SK-N-MC (cell line): ENCODE measurements at regions not wholly inside any gene's neighbourhood (a gene's known extent, or its start where the extent isn't known, plus 50 kb on each side); places are given as distances from the start of the nearest gene placed in this dataset.

Experiments used
- DNase-seq: peaks from one replicate; pipeline ENCODE4 v3.0.0-alpha.2; 2011; ENCODE audit warnings: low read depth, low spot score
- H3K27ac ChIP-seq: fragments of 200-600 bp; sonication (generic); 2 replicates; pipeline ENCODE4 v1.5.1; 2016; ENCODE audit warnings: mixed run types
- H3K36me3 ChIP-seq: fragments of 200-600 bp; sonication (generic); 2 replicates; pipeline ENCODE4 v1.6.1; 2017; ENCODE audit warnings: antibody characterized with exemption, low read length, mixed read lengths; ENCODE audit not compliant: insufficient read depth
- H3K4me3 ChIP-seq: fragments of 200-600 bp; sonication (generic); 2 replicates; pipeline ENCODE4 v1.5.1; 2016
- H3K9ac ChIP-seq: fragments of 200-600 bp; sonication (generic); 2 replicates; pipeline ENCODE4 v1.8.0; 2017; ENCODE audit warnings: mixed run types, mixed read lengths; ENCODE audit not compliant: insufficient read length
- H3K9me3 ChIP-seq: fragments of 200-600 bp; sonication (generic); 2 replicates; pipeline ENCODE4 v1.6.1; 2017; ENCODE audit warnings: low read depth, mild to moderate bottlenecking, antibody characterized with exemption, low read length, moderate library complexity, mixed read lengths
- EZH2 ChIP-seq: fragments of 200-600 bp; sonication (generic); IDR thresholded peaks from one replicate; pipeline ENCODE4 v1.6.1; 2017; ENCODE audit warnings: antibody characterized with exemption
- FOXP2 ChIP-seq: optimal IDR thresholded peaks from 2 replicates; pipeline ENCODE3; 2011; ENCODE audit warnings: mild to moderate bottlenecking, moderate library complexity; ENCODE audit not compliant: insufficient read depth; ENCODE audit errors: extremely low read length, control extremely low read depth
- POLR2AphosphoS5 ChIP-seq: IDR thresholded peaks from 2 replicates; pipeline ENCODE4 v1.6.1; 2012; ENCODE audit warnings: mild to moderate bottlenecking, low read depth, low read length, borderline replicate concordance

DNA sequence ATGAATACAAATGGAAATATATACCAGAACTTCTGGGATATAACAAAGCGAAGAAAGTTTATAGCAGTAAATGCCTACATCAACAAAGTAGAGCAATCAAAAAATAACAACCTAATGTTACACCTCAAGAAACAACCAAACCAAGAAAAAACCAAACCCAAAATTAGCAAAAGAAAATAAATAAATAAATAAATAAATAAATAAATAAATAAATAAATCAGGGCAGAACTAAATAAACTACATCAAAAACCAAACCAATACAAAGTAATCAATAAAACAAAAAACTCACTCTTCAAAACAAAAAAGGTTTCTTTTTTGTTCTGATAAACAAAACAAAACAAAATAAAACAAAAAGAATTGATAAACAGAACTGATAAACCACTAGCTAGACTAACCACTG is 88.4 kb upstream of the SPIN4 start:
- H3K4me3 ChIP-seq, result no peak overlapping the region
- TF ChIP-seq FOXP2 (no peak), EZH2 (no peak), POLR2AphosphoS5 (no peak)
- DNase-seq, result no peak

DNA sequence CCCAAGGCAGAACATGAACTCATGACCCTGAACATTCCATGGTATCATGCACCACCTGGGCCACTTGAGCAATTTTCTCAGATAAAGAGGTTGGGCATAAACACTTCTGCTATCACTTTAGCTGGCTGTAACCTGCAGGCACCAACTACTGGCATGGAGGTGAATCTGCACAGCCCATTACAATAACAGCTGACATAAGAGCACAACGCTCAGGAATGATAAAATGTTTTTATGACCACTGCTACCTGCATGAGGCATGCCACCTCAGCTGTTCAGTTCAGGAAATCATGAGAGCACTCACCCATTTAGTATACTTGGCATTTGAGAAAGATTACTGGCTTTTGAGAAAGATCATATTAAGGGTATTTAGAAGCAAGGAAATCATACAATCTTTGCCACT is 85.7 kb upstream of the SPIN4 start:
- H3K27ac ChIP-seq, result no peak overlapping the region
- H3K9me3 ChIP-seq, result no peaks in the 10 kb centered on the region
- TF ChIP-seq POLR2AphosphoS5 (no peak), EZH2 (no peak), FOXP2 (no peak)
- H3K9ac ChIP-seq, result no peak overlapping the region
- no peak for DNase-seq
- H3K36me3 ChIP-seq, result no peaks in the 10 kb centered on the region
- no peak overlapping the region for H3K4me3 ChIP-seq

More for the DNA sequence above, 88.4 kb upstream of the SPIN4 start:
- no peak overlapping the region for H3K27ac ChIP-seq
- H3K9me3 ChIP-seq, result no peaks in the 10 kb centered on the region
- H3K9ac ChIP-seq, result no peak overlapping the region
- no peaks in the 10 kb centered on the region for H3K36me3 ChIP-seq

DNA sequence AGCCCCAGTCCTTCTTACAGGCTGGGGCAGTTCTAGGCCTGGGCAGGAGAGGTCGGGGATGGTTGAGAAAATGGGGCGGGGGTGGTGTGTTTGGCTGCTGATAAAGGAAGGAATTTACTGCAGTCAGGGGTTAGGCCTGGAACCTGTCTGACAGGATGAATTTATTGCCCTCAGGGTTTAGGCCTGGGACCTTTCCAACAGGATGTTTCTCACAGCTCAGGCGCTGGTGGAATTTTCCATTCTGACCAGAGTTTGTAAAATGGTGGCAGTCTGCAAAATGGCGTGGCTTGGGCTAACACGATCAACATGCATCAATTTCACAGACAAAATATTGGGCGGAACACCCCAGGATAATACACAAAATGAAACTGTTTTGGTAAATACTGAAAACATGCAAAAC is 83.5 kb upstream of the SPIN4 start:
- H3K4me3 ChIP-seq, result no peak overlapping the region
- DNase-seq, result no peak
- H3K9me3 ChIP-seq, result no peaks in the 10 kb centered on the region
- no peaks in the 10 kb centered on the region for H3K36me3 ChIP-seq
- no peak overlapping the region for H3K9ac ChIP-seq
- no peak overlapping the region for H3K27ac ChIP-seq
- TF ChIP-seq FOXP2 (no peak), EZH2 (no peak), POLR2AphosphoS5 (no peak)

DNA sequence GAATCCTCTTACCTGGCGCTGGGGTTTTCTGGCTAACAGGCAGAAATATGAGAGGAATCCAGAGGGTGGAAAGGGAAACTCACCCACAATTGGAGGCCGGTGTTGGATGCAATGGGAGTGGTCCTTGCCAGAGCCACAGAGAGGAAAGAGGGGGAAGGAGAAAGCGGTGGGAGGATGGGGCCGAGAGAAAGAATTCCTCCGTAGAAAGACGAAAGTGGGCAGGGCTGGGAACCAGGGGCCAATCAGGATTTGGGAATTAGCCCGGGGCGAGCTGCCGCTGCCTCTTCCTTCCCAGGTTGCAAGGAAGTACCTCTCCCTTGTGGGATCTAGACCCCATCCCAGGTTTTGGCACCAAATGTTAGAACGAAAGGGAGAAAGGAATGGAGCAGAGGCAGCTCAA is 83.1 kb upstream of the SPIN4 start:
- Histone ChIP-seq H3K27ac (no peak overlapping the region), H3K4me3 (no peak overlapping the region), H3K9ac (no peak overlapping the region), H3K36me3 (no peaks in the 10 kb centered on the region), H3K9me3 (no peaks in the 10 kb centered on the region)
- TF ChIP-seq EZH2 (no peak), POLR2AphosphoS5 (no peak), FOXP2 (no peak)
- DNase-seq, result no peak

DNA sequence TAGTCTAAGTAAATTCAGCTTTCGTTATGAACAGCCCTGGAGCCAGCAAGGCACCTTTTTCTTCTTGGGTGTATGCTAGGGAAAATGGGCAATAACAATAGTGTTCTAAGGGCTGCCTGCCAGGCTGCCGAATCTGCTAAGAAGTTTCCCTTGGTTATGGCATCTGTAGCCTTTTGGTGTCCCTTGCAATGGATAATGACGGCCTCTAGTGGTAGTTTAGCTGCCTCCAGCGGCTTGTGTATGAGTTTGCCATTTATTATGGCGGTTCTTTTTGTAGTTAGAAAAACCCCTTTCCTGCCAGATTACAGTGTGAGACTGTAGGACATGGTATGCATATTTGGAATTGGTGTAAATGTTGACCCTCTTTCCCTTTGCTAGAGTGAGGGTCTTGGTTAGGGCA is 78.9 kb upstream of the SPIN4 start:
- no peak for TF ChIP-seq EZH2
- no peak for TF ChIP-seq POLR2AphosphoS5
- no peak for TF ChIP-seq FOXP2
- Histone ChIP-seq H3K4me3 (no peak overlapping the region), H3K9me3 (no peaks in the 10 kb centered on the region), H3K27ac (no peak overlapping the region), H3K36me3 (no peaks in the 10 kb centered on the region), H3K9ac (no peak overlapping the region)
- no peak for DNase-seq

DNA sequence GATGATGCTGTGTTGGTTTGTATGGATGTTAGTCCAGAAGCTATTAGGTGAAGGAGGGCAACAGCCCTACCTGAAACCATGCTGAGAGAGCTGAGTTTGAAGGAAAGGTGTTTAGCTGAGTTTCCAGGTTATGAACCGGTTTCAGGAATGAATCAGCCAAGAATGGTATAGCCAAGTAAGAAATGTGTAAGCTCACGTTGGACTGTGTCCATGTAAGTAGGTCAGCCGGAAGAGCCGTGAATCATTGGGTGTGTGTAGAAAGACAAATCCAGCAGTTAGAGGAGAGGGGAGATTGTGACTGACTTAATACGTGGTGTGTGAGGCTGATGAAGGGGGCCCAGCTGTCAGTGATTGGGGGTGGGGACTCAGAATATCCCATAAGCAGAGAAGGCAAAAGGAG is 77.2 kb upstream of the SPIN4 start:
- Histone ChIP-seq H3K4me3 (no peak overlapping the region), H3K9ac (no peak overlapping the region), H3K9me3 (no peaks in the 10 kb centered on the region), H3K27ac (no peak overlapping the region), H3K36me3 (no peaks in the 10 kb centered on the region)
- no peak for TF ChIP-seq FOXP2
- TF ChIP-seq POLR2AphosphoS5, result no peak
- no peak for TF ChIP-seq EZH2
- no peak for DNase-seq

DNA sequence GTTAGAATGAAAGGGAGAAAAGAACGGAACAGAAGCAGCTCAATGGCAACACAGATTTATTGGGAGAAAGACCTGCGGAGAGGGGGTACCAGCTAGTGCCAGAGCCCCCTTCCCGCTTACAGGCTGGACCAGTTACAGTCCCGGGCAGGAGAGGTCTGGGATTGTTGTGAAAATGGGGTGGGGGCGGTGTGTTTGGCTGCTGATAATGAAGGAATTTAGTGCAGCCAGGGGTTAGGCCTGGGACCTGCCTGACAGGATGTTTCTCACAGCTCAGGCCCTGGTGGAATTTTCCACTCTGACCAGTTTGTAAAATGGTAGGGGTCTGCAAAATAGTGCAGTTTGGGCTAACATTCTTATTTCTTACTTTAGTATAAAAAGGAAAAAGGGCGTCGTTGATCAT is 75.4 kb upstream of the SPIN4 start:
- H3K9me3 ChIP-seq, result no peaks in the 10 kb centered on the region
- no peak overlapping the region for H3K27ac ChIP-seq
- no peak for TF ChIP-seq EZH2
- no peak for TF ChIP-seq POLR2AphosphoS5
- no peak for TF ChIP-seq FOXP2
- H3K4me3 ChIP-seq, result no peak overlapping the region
- DNase-seq, result no peak
- no peaks in the 10 kb centered on the region for H3K36me3 ChIP-seq
- H3K9ac ChIP-seq, result no peak overlapping the region

DNA sequence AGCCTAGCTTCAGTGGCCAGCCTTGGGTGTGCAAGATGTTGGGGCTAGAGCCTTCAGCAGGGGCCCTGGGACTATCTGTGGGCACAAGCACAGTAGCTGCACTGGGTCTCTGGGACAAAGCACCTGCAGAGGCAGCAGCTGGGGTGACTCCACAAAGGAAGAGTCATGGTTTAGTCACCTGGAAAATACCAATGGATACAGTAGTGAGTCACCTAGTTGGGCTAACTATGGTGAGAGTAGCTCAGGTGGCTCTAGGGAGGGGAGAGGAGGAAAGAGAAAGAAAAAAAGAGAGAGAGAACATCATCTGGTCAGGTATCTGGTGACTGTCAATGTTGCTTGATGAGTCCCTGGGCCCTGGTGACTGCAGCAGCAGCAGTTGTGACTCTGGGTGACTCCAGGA is 72.9 kb upstream of the SPIN4 start:
- Histone ChIP-seq H3K27ac (no peak overlapping the region), H3K9ac (no peak overlapping the region), H3K36me3 (no peaks in the 10 kb centered on the region), H3K9me3 (no peaks in the 10 kb centered on the region), H3K4me3 (no peak overlapping the region)
- no peak for TF ChIP-seq EZH2
- TF ChIP-seq POLR2AphosphoS5, result no peak
- no peak for TF ChIP-seq FOXP2
- DNase-seq, result no peak

DNA sequence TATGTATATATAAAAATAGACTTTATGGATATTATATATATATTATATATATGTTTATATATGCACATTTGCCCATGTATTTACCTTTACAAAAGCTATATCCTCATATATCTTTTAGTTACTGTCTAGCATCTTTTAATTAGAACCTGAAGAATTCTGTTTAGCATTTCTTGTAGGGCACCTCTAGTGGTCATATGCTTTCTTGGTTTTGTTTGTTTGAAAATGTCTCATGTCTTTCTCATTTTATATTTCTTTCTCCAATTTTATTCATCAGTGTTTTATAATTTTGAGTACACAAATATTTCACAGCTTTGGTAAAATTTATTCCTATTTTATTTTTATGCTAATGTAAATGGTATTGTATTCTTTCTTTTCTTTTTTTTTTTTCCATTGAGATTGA is 70.3 kb upstream of the SPIN4 start:
- Histone ChIP-seq H3K36me3 (no peaks in the 10 kb centered on the region), H3K27ac (no peak overlapping the region), H3K4me3 (no peak overlapping the region), H3K9me3 (no peaks in the 10 kb centered on the region), H3K9ac (no peak overlapping the region)
- TF ChIP-seq FOXP2 (no peak), POLR2AphosphoS5 (no peak), EZH2 (no peak)
- DNase-seq, result no peak
